Right renal pelvis (tissue), 4 donors: ENCODE measurements at regions not wholly inside any gene's neighbourhood (a gene's known extent, or its start where the extent isn't known, plus 50 kb on each side); places are given as distances from the start of the nearest gene placed in this dataset.

Experiments used
- DNase-seq, 4 donors: peaks; one replicate each; pipeline ENCODE4 v3.0.0-alpha.2; 2013; ENCODE audit warnings: low read depth in 4 of 4, low spot score in 3 of 4, missing footprints in 1 of 4

- DNase-seq, result no peak
Measured at GRCh38 chr1:5403935-5404334, 588.3 kb downstream of the NPHP4 start.

DNA sequence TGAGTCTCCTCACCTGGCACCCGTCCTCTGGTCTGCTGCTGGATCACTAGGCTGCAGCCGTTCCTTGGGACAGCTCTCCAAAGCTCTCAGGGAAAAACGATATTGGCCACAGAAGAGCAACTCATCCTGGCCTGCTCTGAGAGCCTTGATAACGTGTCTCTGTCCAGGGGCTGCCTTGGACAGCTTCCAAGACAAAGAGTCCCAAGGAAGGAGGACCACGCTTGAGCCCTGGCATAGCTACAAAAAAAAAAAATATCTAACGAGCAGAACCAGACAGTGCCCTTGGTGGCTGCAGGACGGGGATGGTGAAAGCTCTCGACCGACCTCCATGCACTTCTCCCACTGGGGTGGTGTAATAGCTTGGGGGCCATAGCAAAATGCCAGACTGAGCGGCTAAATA lies 589.6 kb downstream of the NPHP4 start:
- DNase-seq, result no peak

- DNase-seq, result no peak
Measured at GRCh38 chr1:5399771-5400170, 592.5 kb downstream of the NPHP4 start.

GRCh38 chr1:5396593-5396992 lies 595.6 kb downstream of the NPHP4 start:
- no peak for DNase-seq

DNA sequence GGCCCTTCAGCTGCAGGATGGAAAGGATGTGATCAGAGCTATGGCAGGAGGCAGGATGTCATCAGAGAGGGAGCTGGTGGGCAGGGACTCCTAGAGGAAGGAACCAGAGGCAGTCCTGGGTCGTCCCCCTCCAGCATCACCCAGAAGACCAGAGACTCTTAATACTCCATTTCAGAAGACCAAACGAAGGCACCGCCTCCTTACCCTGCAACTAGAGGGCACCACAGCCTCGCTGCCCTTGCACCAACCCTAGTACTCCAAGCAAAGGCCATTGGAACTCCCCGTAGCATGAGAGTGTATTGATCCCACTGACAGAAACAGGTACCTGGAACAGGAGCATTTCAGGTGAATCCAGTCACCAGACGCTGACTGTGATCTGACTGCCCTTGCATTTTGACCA lies 598.1 kb downstream of the NPHP4 start:
- no peak for DNase-seq

DNA sequence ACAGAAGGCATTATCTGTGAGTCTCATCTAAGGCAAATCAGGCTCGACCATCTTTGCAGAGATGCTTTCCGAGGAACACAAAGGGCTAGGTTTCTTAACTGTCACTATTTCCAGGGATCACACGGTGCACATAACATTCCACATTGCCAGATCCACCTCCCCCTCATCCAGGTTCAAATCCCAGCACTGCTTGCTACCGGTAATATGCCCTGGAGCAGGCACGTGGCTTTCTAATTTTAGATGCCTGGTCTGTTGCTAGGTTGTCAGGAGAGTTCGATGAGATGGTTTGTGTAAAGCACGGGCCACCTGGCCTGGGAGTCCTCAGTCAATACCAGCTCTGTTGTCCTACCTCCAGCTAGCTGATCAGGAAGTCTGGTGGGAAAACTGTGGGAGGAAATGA lies 598.6 kb downstream of the NPHP4 start:
- DNase-seq, result no peak

DNA sequence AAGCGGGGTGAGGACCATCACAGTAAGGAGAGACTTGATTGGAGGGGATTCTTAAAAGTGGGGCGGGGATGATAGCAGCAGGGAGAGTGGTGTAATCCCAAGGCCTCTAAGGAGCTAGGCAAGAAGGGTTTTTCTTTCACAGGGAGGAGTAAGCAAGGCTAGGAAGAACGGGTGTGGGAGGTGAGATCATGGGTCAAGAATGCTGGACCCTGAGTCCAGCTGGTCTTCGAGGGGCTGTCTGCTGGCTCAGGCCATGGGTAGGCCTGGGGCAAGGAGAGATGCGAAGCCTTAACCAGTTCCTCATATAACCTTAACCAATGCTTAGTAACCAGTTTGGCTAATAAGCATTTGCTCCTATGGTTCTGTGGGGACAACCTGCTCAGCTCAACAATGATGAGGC lies 599.1 kb downstream of the NPHP4 start:
- no peak for DNase-seq

DNA sequence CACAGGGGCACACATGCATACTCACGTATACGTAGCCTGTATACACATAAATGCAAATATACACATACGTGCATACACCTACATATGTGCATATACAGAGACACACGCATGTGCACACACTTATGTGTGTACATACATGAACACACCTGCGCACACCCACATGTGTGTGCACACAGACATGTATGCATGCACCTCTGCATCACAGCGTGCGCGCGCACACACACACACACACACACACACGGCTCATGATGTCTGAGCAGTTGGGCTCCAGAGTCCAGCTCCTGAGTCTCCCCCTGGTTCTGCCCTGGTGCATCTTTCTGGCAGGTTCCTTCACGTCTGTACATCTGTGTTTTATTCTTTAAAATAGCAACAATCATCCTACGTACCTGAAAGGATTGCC lies 600.5 kb downstream of the NPHP4 start:
- DNase-seq, result no peak

DNA sequence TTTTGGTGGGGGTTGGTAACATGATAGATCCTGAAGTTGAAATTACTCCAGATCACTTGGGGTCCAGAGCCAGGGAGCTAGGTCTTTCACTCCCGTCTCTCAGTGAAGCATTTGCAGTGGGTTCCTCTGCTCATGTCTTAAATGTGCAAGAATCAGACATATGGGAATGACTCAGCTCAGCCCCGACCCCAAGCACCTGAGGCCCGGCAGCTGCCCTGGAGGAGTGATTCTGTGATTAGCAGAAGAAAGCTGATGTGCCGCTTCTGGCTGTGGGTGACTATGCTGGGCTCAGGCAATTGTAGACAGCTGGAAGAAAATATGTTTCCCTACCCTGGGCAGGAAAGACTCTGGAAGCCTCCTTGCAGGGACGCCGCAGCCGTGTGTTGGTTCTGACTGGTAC lies 601.7 kb downstream of the NPHP4 start:
- no peak for DNase-seq

- DNase-seq, result no peak
Measured at GRCh38 chr1:5389101-5389885, 602.9 kb downstream of the NPHP4 start.

DNA sequence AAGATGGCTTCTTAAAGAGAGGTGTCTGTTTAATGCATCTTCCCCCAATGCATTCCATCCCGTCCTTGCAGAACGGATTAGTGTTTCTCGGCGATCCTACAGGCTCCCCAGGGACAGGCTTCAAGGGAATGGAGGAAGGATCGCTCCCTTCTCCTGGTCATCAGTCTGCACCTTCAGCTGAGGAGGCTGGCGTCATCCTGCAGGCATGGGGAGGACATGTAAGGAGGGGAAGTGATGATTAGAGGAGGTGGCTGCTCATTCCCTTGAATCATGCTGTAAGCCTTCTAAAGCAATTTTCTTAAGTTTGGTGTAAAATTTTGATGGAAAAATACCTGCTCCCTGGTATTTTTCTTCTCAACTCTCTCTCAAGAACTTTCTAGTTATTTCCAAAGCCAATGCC lies 603.6 kb downstream of the NPHP4 start:
- DNase-seq, result no peak

DNA sequence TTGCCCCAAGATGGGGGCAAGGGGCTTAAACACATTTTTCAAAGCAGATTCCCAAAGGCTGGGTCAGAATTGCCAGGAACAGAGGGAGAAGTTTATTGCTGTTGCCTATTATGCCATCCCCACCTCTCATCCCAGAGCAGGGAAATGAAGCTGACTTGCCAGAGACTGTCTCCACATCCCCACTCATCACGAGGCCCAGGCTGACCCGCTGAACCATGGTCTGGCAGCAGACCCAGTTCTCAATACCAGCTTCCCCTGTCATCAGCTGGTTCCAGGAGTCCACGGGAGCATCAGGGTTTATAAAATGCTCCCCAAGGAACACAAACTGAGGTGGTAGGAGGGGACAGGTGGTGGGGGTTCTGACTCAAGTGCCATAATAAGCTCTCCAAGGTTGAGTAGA lies 605.9 kb downstream of the NPHP4 start:
- no peak for DNase-seq

DNA sequence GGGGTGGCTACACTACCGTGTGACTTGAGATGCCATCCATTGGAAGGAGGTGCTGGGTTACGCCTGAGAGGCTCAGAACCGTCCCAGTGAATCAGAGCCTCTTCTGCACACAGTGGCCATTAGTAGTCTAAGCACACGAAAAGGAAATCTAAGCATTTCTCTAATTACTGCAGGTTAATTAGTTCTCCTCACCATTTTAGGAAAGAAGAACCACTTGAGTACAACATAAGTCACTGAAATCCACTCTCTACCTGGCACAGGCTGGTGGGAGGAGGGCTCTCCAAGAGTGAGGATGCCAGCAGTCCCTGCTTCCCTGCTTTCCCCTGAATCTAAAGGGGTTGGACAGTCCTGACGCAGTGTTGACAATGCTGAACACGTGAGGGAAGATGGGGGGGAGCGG lies 606.3 kb downstream of the NPHP4 start:
- DNase-seq, result no peak

DNA sequence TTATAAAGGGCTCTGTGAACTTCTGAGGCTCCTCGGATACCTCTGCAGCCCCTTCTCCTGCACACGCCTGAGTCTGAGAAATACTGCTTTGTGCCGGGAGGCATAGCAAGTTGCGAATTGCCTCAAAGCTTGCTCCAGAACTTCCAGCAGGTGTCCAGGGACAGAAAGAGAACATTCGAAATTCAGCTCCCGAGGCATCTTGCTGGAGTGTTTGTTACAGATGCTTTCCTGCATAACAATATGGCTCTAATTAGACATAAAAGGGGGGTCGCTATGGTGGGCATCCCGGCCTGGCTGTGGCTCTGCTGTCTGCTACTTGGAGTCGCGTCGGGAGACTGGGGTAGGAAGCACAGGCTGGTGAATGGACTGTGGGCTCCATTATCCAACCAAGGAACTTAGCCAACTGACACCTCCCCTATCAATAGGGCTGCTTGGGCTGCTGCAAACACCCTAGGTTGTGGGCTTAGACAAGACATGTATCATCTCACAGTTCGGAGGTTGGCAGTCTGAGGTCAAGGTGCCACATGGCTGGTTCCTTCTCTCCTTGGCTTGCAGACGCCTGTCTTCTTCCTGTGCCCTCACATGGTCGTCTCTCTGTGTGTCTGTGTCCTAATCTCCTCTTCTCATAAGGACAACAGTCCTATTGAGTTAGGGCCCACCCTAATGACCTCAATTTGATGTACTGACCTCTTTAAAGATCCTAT lies 607.0 kb downstream of the NPHP4 start:
- DNase-seq, result no peak

- no peak for DNase-seq
Measured at GRCh38 chr1:5381491-5381890, 610.7 kb downstream of the NPHP4 start.

GRCh38 chr1:5379176-5379759 lies 613.0 kb downstream of the NPHP4 start:
- DNase-seq, result no peak

- no peak for DNase-seq
Measured at GRCh38 chr1:5376538-5377247, 615.5 kb downstream of the NPHP4 start.

DNA sequence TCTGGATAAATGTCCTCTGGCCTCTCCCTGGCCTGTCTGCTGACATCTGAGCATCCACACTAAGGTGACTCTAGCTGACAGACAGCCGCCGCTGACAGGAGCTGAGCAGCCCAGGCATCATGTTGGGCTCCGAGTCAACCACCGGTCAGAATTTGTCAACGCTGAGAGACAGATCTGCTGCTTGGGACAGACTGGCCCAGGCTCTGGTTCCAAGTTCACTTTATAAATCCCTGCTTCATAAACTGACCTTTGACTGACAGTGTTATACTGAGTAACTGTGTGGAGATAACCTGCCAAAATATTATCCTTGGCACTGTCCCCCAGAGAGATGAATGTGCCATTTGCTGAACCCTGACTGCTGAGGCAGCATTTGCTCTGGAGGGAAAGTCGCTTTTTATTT lies 616.7 kb downstream of the NPHP4 start:
- DNase-seq, result no peak

DNA sequence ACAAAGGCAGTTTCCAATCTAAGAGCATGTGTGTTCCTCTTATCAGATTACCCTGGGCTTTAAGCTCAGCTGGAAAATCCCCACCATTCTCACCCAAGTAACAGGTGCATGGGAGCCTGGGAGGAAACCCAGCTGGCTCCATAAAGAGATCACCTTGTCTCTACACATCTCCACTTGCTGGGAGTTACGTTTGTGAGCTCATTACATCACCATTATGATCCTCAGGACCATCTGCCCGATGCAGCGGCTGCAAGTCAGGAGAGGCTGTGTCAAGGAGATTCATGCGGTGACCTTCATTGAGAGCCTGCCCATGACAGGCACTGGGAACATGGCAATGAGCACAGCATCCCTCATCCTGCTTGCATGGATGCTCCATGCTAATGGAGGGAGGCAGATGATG lies 618.0 kb downstream of the NPHP4 start:
- DNase-seq, result no peak

GRCh38 chr1:5373281-5373680 lies 618.9 kb downstream of the NPHP4 start:
- DNase-seq, result no peak

- DNase-seq, result no peak
Measured at GRCh38 chr1:5371270-5371669, 621.0 kb downstream of the NPHP4 start.
